IPS-20b (cell line): ENCODE measurements at regions not wholly inside any gene's neighbourhood (a gene's known extent, or its start where the extent isn't known, plus 50 kb on each side); places are given as distances from the start of the nearest gene placed in this dataset.

ENCODE experiments used
- H3K27ac ChIP-seq: one replicate; pipeline ENCODE4 v1.5.1; 2013; ENCODE audit warnings: low read length
- H3K27me3 ChIP-seq: 2 replicates; pipeline ENCODE4 v1.6.1; 2013; ENCODE audit warnings: mild to moderate bottlenecking, low read length, inconsistent platforms; ENCODE audit not compliant: insufficient read depth
- H3K36me3 ChIP-seq: 2 replicates; pipeline ENCODE4 v1.6.1; 2013; ENCODE audit warnings: low read depth, mild to moderate bottlenecking, inconsistent platforms, low read length, moderate library complexity; ENCODE audit not compliant: insufficient read depth
- H3K4me1 ChIP-seq: 2 replicates; pipeline ENCODE4 v1.6.1; 2013; ENCODE audit warnings: mild to moderate bottlenecking, control low read depth, inconsistent platforms, low read length, moderate library complexity; ENCODE audit not compliant: insufficient read depth
- H3K4me3 ChIP-seq: 2 replicates; pipeline ENCODE4 v1.5.1; 2013; ENCODE audit warnings: mild to moderate bottlenecking, low read length, inconsistent platforms
- H3K9ac ChIP-seq: 2 replicates; pipeline ENCODE4 v1.6.1; 2013; ENCODE audit warnings: low read depth, mild to moderate bottlenecking, inconsistent platforms, low read length, moderate library complexity
- H3K9me3 ChIP-seq: 2 replicates; pipeline ENCODE4 v1.6.1; 2013; ENCODE audit warnings: mild to moderate bottlenecking, low read depth, low read length, inconsistent platforms; ENCODE audit not compliant: insufficient read depth

- no peaks in the 10 kb centered on the region for H3K36me3 ChIP-seq
- H3K27ac ChIP-seq, result no peak overlapping the region
- no peaks in the 10 kb centered on the region for H3K27me3 ChIP-seq
- H3K9ac ChIP-seq, result no peak overlapping the region
- H3K9me3 ChIP-seq, result peaks cover 13% of the 10 kb centered on the region
- H3K4me3 ChIP-seq, result no peak overlapping the region
- H3K4me1 ChIP-seq, result peaks cover 10% of the 10 kb centered on the region; the same call in 1 of the 2 replicates
These were observed 98.6 kb downstream of the BCL2L11 start for GRCh38 chr2:111219285-111219684.

- no peak overlapping the region for H3K27ac ChIP-seq
- H3K9me3 ChIP-seq, result peaks cover 8% of the 10 kb centered on the region
- H3K36me3 ChIP-seq, result no peaks in the 10 kb centered on the region
- peaks cover 10% of the 10 kb centered on the region; the same call in 1 of the 2 replicates for H3K4me1 ChIP-seq
- H3K4me3 ChIP-seq, result no peak overlapping the region
- H3K9ac ChIP-seq, result no peak overlapping the region
- no peaks in the 10 kb centered on the region for H3K27me3 ChIP-seq
These were observed 99.2 kb downstream of the BCL2L11 start for GRCh38 chr2:111219734-111220505.

- Histone ChIP-seq H3K27ac (no peak overlapping the region), H3K4me1 (peaks cover 10% of the 10 kb centered on the region; the same call in 1 of the 2 replicates), H3K27me3 (no peaks in the 10 kb centered on the region), H3K36me3 (no peaks in the 10 kb centered on the region), H3K9me3 (peaks cover 5% of the 10 kb centered on the region), H3K4me3 (no peak overlapping the region), H3K9ac (no peak overlapping the region)
These were observed 100.2 kb downstream of the BCL2L11 start for GRCh38 chr2:111220962-111221361.

- Histone ChIP-seq H3K4me3 (no peak overlapping the region), H3K27ac (no peak overlapping the region), H3K9ac (no peak overlapping the region), H3K36me3 (no peaks in the 10 kb centered on the region), H3K4me1 (peaks cover 10% of the 10 kb centered on the region; the same call in 1 of the 2 replicates), H3K27me3 (no peaks in the 10 kb centered on the region), H3K9me3 (peaks cover 5% of the 10 kb centered on the region)
These were observed 101.0 kb downstream of the BCL2L11 start for GRCh38 chr2:111221701-111222100.

- no peak overlapping the region for H3K9ac ChIP-seq
- peaks cover 10% of the 10 kb centered on the region; the same call in 1 of the 2 replicates for H3K4me1 ChIP-seq
- peaks cover 5% of the 10 kb centered on the region; the same call in 1 of the 2 replicates for H3K9me3 ChIP-seq
- H3K27me3 ChIP-seq, result no peaks in the 10 kb centered on the region
- H3K27ac ChIP-seq, result no peak overlapping the region
- H3K36me3 ChIP-seq, result no peaks in the 10 kb centered on the region
- no peak overlapping the region for H3K4me3 ChIP-seq
These were observed 101.6 kb downstream of the BCL2L11 start for GRCh38 chr2:111222204-111222866.

GRCh38 chr2:111225856-111226255, 105.1 kb downstream of the BCL2L11 start:
- Histone ChIP-seq H3K36me3 (no peaks in the 10 kb centered on the region), H3K27me3 (no peaks in the 10 kb centered on the region), H3K27ac (no peak overlapping the region), H3K4me1 (peaks cover 4% of the 10 kb centered on the region; the same call in 1 of the 2 replicates), H3K9me3 (peaks cover 5% of the 10 kb centered on the region; the same call in 1 of the 2 replicates), H3K9ac (no peak overlapping the region), H3K4me3 (no peak overlapping the region)

- no peaks in the 10 kb centered on the region for H3K36me3 ChIP-seq
- H3K9ac ChIP-seq, result no peak overlapping the region
- peaks cover 5% of the 10 kb centered on the region; the same call in 1 of the 2 replicates for H3K9me3 ChIP-seq
These were observed 106.4 kb downstream of the BCL2L11 start for GRCh38 chr2:111226876-111227700.

GRCh38 chr2:111227716-111228141, 107.0 kb downstream of the BCL2L11 start:
- Histone ChIP-seq H3K27ac (no peak overlapping the region), H3K36me3 (no peaks in the 10 kb centered on the region), H3K9ac (no peak overlapping the region), H3K4me1 (peaks cover 4% of the 10 kb centered on the region; the same call in 1 of the 2 replicates), H3K4me3 (no peak overlapping the region), H3K27me3 (no peaks in the 10 kb centered on the region), H3K9me3 (peaks cover 3% of the 10 kb centered on the region; the same call in 1 of the 2 replicates)

More at GRCh38 chr2:111226876-111227700, 106.4 kb downstream of the BCL2L11 start:
- Histone ChIP-seq H3K4me1 (peaks cover 4% of the 10 kb centered on the region; the same call in 1 of the 2 replicates), H3K27ac (no peak overlapping the region), H3K4me3 (no peak overlapping the region), H3K27me3 (no peaks in the 10 kb centered on the region)

- Histone ChIP-seq H3K4me1 (peaks cover 4% of the 10 kb centered on the region; the same call in 1 of the 2 replicates), H3K9ac (no peak overlapping the region), H3K27me3 (no peaks in the 10 kb centered on the region), H3K4me3 (no peak overlapping the region), H3K36me3 (no peaks in the 10 kb centered on the region), H3K27ac (no peak overlapping the region), H3K9me3 (no peaks in the 10 kb centered on the region; the same call in 1 of the 2 replicates)
These were observed 111.0 kb downstream of the BCL2L11 start for GRCh38 chr2:111231532-111232252.

- H3K4me1 ChIP-seq, result no peaks in the 10 kb centered on the region
- H3K27ac ChIP-seq, result no peak overlapping the region
- H3K27me3 ChIP-seq, result no peaks in the 10 kb centered on the region
- no peak overlapping the region for H3K4me3 ChIP-seq
- no peak overlapping the region for H3K9ac ChIP-seq
- no peaks in the 10 kb centered on the region; the same call in 1 of the 2 replicates for H3K9me3 ChIP-seq
- H3K36me3 ChIP-seq, result no peaks in the 10 kb centered on the region
These were observed 114.7 kb downstream of the BCL2L11 start for GRCh38 chr2:111235192-111236015.
